Omental fat pad (tissue), 3 donors: ENCODE measurements at regions not wholly inside any gene's neighbourhood (a gene's known extent, or its start where the extent isn't known, plus 50 kb on each side); places are given as distances from the start of the nearest gene placed in this dataset.

ENCODE experiments used
- ATAC-seq: fragments of 150-250 bp; one replicate; pipeline ENCODE4 v1.9.1; 2016; ENCODE audit warnings: mild to moderate bottlenecking, moderate library complexity; ENCODE audit not compliant: low FRiP score
- DNase-seq: peaks from one replicate; pipeline ENCODE4 v3.0.0-alpha.2; 2019; ENCODE audit warnings: low spot score
- TF ChIP-seq, protein P1 (sequence below), 3 donors: fragments of 450-650 bp; IDR thresholded peaks; one replicate each; pipeline ENCODE4 v1.5.1; 2016 to 2017; ENCODE audit warnings: antibody characterized with exemption in 3 of 3, mild to moderate bottlenecking in 3 of 3, moderate library complexity in 2 of 3

DNA sequence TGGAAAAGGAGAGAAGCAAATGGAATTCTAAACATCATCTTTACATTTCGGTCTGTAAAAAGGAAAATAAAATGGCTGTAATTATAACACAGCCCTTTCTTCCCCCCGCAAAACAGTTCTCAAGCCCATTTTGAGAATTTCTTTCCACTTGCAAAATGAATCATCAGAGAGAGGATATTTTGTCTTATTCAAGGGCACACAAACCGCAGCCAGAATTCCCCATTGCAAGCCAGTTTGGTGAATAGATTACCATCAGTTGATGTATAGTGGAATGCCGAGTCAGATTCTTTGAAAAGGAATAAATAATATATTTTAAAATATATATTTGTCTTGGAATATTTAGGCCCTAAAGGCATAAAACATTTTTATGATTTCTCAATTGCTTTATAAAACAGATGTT, 420.4 kb upstream of the SEMA6D start:
- no peak for DNase-seq
- no peak for ATAC-seq
- TF ChIP-seq, protein P1, sequence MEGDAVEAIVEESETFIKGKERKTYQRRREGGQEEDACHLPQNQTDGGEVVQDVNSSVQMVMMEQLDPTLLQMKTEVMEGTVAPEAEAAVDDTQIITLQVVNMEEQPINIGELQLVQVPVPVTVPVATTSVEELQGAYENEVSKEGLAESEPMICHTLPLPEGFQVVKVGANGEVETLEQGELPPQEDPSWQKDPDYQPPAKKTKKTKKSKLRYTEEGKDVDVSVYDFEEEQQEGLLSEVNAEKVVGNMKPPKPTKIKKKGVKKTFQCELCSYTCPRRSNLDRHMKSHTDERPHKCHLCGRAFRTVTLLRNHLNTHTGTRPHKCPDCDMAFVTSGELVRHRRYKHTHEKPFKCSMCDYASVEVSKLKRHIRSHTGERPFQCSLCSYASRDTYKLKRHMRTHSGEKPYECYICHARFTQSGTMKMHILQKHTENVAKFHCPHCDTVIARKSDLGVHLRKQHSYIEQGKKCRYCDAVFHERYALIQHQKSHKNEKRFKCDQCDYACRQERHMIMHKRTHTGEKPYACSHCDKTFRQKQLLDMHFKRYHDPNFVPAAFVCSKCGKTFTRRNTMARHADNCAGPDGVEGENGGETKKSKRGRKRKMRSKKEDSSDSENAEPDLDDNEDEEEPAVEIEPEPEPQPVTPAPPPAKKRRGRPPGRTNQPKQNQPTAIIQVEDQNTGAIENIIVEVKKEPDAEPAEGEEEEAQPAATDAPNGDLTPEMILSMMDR (IDR thresholded peaks at IDR 0.05) = no peak

DNA sequence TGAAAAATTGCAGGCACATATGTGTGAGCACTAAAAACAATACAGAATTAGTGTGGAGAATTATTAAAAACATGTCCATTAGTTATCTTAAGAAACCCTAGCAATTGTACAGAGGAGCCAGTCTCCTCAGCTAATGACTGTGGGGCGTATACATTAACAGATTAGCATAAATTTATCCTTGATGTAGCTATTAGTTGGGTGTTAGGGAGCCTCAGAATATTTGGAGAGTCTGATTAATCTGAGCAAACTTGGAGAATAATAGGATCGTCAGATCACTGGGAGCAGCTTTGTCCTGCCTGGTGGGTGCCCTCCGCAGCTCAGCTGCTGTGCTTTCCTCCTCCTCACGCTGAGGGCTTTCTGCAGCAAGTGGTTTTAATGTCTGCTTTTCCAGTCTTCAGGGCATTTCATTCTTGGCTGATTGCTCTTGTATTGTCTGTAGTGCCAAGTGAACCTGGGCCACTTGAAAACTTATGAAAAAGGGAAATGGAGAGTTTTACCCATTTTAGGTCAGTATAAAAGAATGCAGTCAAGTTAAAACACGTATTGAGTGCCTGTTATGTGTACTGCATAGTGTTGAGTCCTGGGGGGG, 417.4 kb upstream of the SEMA6D start:
- no peak for ATAC-seq
- TF ChIP-seq, protein P1 (IDR thresholded peaks at IDR 0.05) = no peak
- no peak for DNase-seq

DNA sequence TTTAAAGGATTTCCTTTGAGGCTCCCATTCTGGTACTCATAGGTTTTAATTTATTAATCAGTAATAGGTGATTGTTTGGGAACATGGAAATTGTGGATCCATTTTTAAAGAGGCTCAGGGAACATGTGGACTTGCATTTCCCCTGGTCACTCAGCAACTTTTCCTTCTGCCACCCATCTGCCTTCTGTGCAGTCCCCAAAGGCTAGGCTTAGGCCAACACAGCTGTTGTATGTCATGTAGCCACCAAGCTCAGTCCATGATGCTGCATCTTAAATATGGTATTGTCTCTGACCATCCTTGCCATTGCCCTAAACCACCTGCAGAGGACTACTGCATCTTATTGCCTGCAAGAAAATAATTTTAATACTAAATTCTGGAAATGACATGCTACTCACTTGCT, 416.7 kb upstream of the SEMA6D start:
- TF ChIP-seq, protein P1 (IDR thresholded peaks at IDR 0.05) = no peak
- no peak for ATAC-seq

DNA sequence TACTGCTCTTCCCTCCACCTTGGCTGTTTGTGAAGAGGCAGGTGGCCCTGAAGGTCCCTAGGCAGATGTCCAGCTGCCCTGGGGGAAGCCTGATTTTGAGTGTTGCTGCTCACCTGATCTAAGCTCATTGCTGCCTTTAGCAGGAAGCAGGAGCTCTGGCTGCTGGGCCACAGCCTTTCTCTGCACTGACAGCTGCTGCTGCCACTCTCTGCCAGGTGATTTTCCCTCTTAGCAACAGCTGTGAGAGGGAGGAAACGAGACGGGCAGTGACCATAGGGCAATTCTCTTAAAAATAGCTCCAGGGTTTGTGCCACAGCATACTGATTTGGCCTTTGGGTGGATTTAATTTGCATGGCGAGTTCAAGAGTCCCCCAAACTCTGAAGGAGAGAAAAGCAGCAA, 415.8 kb upstream of the SEMA6D start:
- ATAC-seq = no peak

More for the DNA sequence above, 416.7 kb upstream of the SEMA6D start:
- DNase-seq = no peak

DNA sequence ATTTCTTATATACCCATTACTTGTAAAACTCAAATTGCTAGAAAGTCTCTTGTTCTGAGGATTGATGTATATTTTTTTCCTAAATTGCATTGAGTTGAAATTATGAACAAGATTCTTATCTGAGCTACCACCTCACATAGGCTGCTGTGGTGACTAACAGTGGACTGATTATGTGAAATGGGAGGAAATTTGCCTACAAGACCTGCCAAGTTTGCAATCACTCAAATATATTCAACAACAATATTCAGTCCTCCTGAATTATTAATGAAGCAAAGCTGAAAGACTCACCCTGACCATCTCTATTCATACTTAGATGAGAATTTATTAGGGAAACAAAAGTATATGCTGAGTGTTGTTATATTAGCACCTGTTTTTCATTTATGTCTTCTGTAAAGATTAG, 412.6 kb upstream of the SEMA6D start:
- no peak for ATAC-seq
- no peak for DNase-seq
- TF ChIP-seq, protein P1 (IDR thresholded peaks at IDR 0.05) = no peak

More for the DNA sequence above, 415.8 kb upstream of the SEMA6D start:
- TF ChIP-seq, protein P1 (IDR thresholded peaks at IDR 0.05) = no peak
- DNase-seq = no peak

DNA sequence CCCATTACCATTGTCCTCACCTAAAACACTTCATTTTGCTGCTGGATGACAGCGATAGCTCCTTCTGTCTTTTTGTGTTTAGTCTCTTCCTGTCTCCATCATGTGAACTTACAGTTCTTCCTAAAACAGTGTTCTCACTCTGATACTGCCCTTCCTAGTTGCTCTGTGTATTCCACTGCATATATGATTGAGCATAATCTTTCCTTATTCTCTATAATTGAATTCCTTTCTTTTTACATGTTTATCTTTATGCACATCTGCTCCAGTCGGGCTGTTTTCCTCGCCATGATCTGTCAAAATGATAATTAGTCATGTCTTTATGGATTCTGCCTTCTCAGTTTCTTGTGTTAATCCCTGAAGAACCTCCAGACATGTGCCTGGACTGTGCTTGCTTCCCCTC, 405.1 kb upstream of the SEMA6D start:
- TF ChIP-seq, protein P1 (IDR thresholded peaks at IDR 0.05) = no peak
- DNase-seq (no peak), ATAC-seq (no peak)
